Suprapubic skin (tissue), 4 donors: ENCODE measurements at regions not wholly inside any gene's neighbourhood (a gene's known extent, or its start where the extent isn't known, plus 50 kb on each side); places are given as distances from the start of the nearest gene placed in this dataset.

Experiments
- DNase-seq, 2 donors: peaks; one replicate each; pipeline ENCODE4 v3.0.0-alpha.2; 2019; ENCODE audit warnings: low spot score in 2 of 2
- H3K27ac ChIP-seq: fragments of 200-600 bp; sonication (generic); one replicate; pipeline ENCODE4 v1.5.1; 2019
- H3K27me3 ChIP-seq: fragments of 200-600 bp; sonication (generic); one replicate; pipeline ENCODE4 v1.5.1; 2019
- H3K36me3 ChIP-seq: fragments of 200-600 bp; sonication (generic); one replicate; pipeline ENCODE4 v1.5.1; 2019
- H3K4me1 ChIP-seq: fragments of 200-600 bp; sonication (generic); one replicate; pipeline ENCODE4 v1.5.1; 2019
- H3K4me3 ChIP-seq: fragments of 200-600 bp; sonication (generic); one replicate; pipeline ENCODE4 v1.5.1; 2019; ENCODE audit warnings: mild to moderate bottlenecking
- H3K9me3 ChIP-seq: fragments of 200-600 bp; sonication (generic); one replicate; pipeline ENCODE4 v1.5.1; 2019
- EP300 ChIP-seq: sonication (generic); formaldehyde crosslinking; IDR thresholded peaks from one replicate; pipeline ENCODE4 v1.6.1; 2017; ENCODE audit warnings: antibody characterized with exemption
- POLR2A ChIP-seq, 2 donors: fragments of 450-650 bp; IDR thresholded peaks; one replicate each; pipeline ENCODE4 v1.6.1; 2017; ENCODE audit warnings: antibody characterized with exemption in 2 of 2, mild to moderate bottlenecking in 2 of 2, moderate library complexity in 2 of 2
- POLR2AphosphoS5 ChIP-seq, 3 donors: sonication (generic); formaldehyde crosslinking; IDR thresholded peaks; one replicate each; pipeline ENCODE4 v1.6.1; 2017; ENCODE audit warnings: antibody characterized with exemption in 3 of 3
- WGBS: methylation state at CpG from one replicate; pipeline ENCODE4 v1.1.5; 2018; 5-methylcytosine and 5-hydroxymethylcytosine counted together
- TF ChIP-seq, protein P1 (sequence below), 2 donors: fragments of 200-600 bp in 1 of 2; fragments of 450-650 bp in 1 of 2; sonication (generic) in 1 of 2; IDR thresholded peaks; one replicate each; pipeline ENCODE4 v1.5.1; 2016 to 2019; ENCODE audit warnings: antibody characterized with exemption in 2 of 2, mild to moderate bottlenecking in 1 of 2, moderate library complexity in 1 of 2

DNA sequence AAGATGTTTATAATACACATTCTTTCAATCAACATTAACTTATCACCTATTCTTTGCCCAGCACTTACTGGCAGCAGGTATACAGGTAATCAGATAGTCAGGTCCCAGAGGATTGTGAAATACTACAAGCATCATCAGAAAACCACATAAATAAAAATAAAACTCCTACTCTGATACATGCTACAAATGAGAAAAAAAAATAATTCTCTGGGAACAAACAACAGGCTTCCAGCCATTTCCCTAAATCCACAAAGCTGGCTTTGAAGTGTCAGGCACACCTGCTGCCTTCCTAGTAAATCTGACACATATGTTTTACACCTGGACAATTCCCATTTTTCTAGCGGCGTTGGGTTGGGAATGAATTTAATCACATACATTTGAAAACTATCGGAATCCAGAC is 384.5 kb upstream of the CDH4 start:
- no peak for DNase-seq
- no peak overlapping the region for H3K4me3 ChIP-seq
- peaks cover 10% of the 10 kb centered on the region for H3K27me3 ChIP-seq
- no peaks in the 10 kb centered on the region for H3K9me3 ChIP-seq
- H3K27ac ChIP-seq, result no peak overlapping the region
- TF ChIP-seq, protein P1, sequence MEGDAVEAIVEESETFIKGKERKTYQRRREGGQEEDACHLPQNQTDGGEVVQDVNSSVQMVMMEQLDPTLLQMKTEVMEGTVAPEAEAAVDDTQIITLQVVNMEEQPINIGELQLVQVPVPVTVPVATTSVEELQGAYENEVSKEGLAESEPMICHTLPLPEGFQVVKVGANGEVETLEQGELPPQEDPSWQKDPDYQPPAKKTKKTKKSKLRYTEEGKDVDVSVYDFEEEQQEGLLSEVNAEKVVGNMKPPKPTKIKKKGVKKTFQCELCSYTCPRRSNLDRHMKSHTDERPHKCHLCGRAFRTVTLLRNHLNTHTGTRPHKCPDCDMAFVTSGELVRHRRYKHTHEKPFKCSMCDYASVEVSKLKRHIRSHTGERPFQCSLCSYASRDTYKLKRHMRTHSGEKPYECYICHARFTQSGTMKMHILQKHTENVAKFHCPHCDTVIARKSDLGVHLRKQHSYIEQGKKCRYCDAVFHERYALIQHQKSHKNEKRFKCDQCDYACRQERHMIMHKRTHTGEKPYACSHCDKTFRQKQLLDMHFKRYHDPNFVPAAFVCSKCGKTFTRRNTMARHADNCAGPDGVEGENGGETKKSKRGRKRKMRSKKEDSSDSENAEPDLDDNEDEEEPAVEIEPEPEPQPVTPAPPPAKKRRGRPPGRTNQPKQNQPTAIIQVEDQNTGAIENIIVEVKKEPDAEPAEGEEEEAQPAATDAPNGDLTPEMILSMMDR (IDR thresholded peaks at IDR 0.05), result no peak
- TF ChIP-seq POLR2AphosphoS5 (IDR thresholded peaks at IDR 0.05), result no peak
- no peak for TF ChIP-seq EP300
- TF ChIP-seq POLR2A (IDR thresholded peaks at IDR 0.05), result no peak
- H3K4me1 ChIP-seq, result peaks cover 14% of the 10 kb centered on the region
- 33% methylated on average over 3 of the region's 3 CpGs for WGBS
- H3K36me3 ChIP-seq, result no peaks in the 10 kb centered on the region

DNA sequence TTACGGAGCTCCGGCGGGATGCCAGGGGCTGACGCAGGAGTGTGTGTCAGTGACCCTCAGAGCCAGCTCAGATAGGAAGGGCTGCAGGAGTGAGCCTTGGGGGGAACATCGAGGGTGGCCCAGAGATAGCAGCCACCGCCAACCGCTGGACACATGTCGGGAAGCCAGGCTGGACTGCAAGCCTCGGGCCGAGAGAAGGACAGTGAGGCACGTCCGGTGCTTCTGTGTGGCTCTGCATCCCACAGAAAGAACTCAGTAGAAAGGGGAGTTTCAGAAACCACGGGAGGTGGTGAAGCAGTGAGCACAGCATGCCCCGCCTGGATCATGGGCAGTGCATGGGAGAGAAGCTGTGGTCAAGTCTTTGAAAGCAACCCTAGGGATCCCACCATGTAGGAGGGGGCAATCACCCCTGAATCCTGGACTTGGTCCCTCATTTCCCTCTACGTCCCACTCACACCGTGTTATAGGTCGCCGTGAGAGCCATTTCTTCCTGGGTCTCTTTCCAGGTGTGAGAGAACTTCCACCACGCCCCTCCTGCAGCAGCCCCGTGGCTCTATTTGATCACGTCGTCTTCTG is 383.7 kb upstream of the CDH4 start:
- no peak for TF ChIP-seq POLR2A (IDR thresholded peaks at IDR 0.05)
- no peak for TF ChIP-seq POLR2AphosphoS5 (IDR thresholded peaks at IDR 0.05)
- TF ChIP-seq EP300, result no peak
- TF ChIP-seq, protein P1 (IDR thresholded peaks at IDR 0.05), result no peak
- H3K4me3 ChIP-seq, result no peak overlapping the region
- DNase-seq, result no peak
- H3K27me3 ChIP-seq, result peaks cover 10% of the 10 kb centered on the region
- no peak overlapping the region for H3K27ac ChIP-seq
- H3K36me3 ChIP-seq, result no peaks in the 10 kb centered on the region
- H3K4me1 ChIP-seq, result peaks cover 14% of the 10 kb centered on the region
- H3K9me3 ChIP-seq, result no peaks in the 10 kb centered on the region
- 62% methylated on average over 22 of the region's 22 CpGs for WGBS

GRCh38 chr20:60869087-60869486 is 383.0 kb upstream of the CDH4 start:
- no peak overlapping the region for H3K27ac ChIP-seq
- peaks cover 10% of the 10 kb centered on the region for H3K27me3 ChIP-seq
- DNase-seq, result no peak
- peaks cover 14% of the 10 kb centered on the region for H3K4me1 ChIP-seq
- 25% methylated on average over 10 of the region's 12 CpGs for WGBS
- no peak for TF ChIP-seq POLR2A (IDR thresholded peaks at IDR 0.05)
- no peak for TF ChIP-seq POLR2AphosphoS5 (IDR thresholded peaks at IDR 0.05)
- TF ChIP-seq, protein P1 (IDR thresholded peaks at IDR 0.05), result no peak
- no peak for TF ChIP-seq EP300
- H3K9me3 ChIP-seq, result no peaks in the 10 kb centered on the region
- no peaks in the 10 kb centered on the region for H3K36me3 ChIP-seq
- no peak overlapping the region for H3K4me3 ChIP-seq

DNA sequence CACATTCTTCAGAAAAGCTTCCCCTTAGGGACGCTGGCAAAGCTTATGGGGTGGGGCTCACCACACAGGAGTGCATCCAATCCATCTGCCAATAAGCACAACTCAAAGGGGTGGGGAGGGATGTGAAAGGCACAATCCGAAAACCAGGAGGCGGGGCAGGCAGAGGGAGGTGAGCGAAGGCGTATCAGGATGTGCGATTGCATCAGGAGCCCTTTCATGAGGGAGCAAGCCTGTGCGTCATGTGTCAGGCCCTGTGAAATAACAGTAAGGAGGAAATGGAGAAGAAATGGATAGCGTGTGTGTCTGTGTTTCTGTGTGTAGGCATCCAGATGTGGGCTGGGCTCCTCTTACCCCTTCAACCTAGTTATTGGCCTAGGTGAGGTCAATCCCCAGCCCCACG is 382.4 kb upstream of the CDH4 start:
- Histone ChIP-seq H3K27me3 (peaks cover 10% of the 10 kb centered on the region), H3K4me3 (no peak overlapping the region), H3K27ac (no peak overlapping the region), H3K4me1 (peaks cover 14% of the 10 kb centered on the region), H3K36me3 (no peaks in the 10 kb centered on the region), H3K9me3 (no peaks in the 10 kb centered on the region)
- DNase-seq, result no peak
- 59% methylated on average over 9 of the region's 9 CpGs for WGBS
- TF ChIP-seq EP300, result no peak
- TF ChIP-seq POLR2A (IDR thresholded peaks at IDR 0.05), result no peak
- TF ChIP-seq POLR2AphosphoS5 (IDR thresholded peaks at IDR 0.05), result no peak
- TF ChIP-seq, protein P1 (IDR thresholded peaks at IDR 0.05), result no peak

DNA sequence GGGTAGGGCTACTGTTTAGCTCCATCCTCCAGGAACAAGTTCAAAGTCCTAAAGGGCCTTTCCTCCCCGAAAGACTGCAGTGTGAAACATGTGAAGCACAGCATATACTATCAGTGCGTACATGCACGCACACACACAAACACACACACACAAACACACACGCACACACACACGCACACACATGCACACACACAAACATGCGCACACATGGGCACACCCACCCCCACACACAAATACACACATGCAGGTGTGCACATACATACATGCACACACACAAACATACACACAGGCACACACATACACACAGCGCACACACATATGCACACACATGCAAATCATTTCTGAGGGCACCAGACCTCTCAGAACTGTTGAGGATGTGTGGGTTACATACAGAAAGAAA is 382.0 kb upstream of the CDH4 start:
- H3K27ac ChIP-seq, result no peak overlapping the region
- peaks cover 10% of the 10 kb centered on the region for H3K27me3 ChIP-seq
- no peak for DNase-seq
- no peak overlapping the region for H3K4me3 ChIP-seq
- TF ChIP-seq POLR2AphosphoS5 (IDR thresholded peaks at IDR 0.05) (no peak), POLR2A (IDR thresholded peaks at IDR 0.05) (no peak), EP300 (no peak)
- TF ChIP-seq, protein P1 (IDR thresholded peaks at IDR 0.05), result no peak
- H3K4me1 ChIP-seq, result peaks cover 14% of the 10 kb centered on the region
- H3K9me3 ChIP-seq, result no peaks in the 10 kb centered on the region
- WGBS, result 93% methylated on average over 6 of the region's 7 CpGs
- H3K36me3 ChIP-seq, result no peaks in the 10 kb centered on the region
